Endothelial cell of umbilical vein (primary cell): ENCODE measurements at regions not wholly inside any gene's neighbourhood (a gene's known extent, or its start where the extent isn't known, plus 50 kb on each side); places are given as distances from the start of the nearest gene placed in this dataset.

Experiments used
- BruUV-seq: library from RNA; stranded (reverse); fragments of 400-500 nt; replicated peaks from 2 replicates; lab custom pipeline; 2021; lab: Mats Ljungman, UMichigan
- CTCF ChIA-PET: fragments of 300-600, 350-600 bp; sonication (Branson Sonifier 250); formaldehyde crosslinking; loops from one replicate; lab custom pipeline; 2021; ENCODE audit warnings: antibody characterized with exemption, inconsistent platforms; lab: Charles Lee
- POLR2A ChIA-PET: fragments of 300-600, 350-600 bp; sonication (Branson Sonifier 250); formaldehyde crosslinking; loops from one replicate; lab custom pipeline; 2021; ENCODE audit warnings: antibody characterized with exemption, inconsistent platforms; lab: Charles Lee
- DNase-seq: peaks from one replicate; pipeline ENCODE4 v3.0.0-alpha.2; 2011; ENCODE audit warnings: low read depth, low spot score
- FAIRE-seq: peaks from 2 replicates; lab custom pipeline; 2011; peaks lifted over from hg19 to GRCh38; lab: Jason Lieb, UNC
- H2AFZ ChIP-seq: 2 replicates; pipeline ENCODE4 v1.6.0; 2012; ENCODE audit warnings: low read depth, low read length, control low read depth, inconsistent platforms
- H3K27ac ChIP-seq: 2 replicates; pipeline ENCODE4 v1.5.1; 2011; ENCODE audit warnings: low read depth, mild to moderate bottlenecking, control low read depth, low read length, moderate library complexity; ENCODE audit not compliant: insufficient read depth
- H3K27me3 ChIP-seq, 2 experiments: 2 replicates each; pipeline versions ENCODE4 v1.6.0 to v1.6.1; 2011; ENCODE audit warnings: low read length in 2 of 2, mixed read lengths in 1 of 2; ENCODE audit not compliant: control insufficient read depth in 2 of 2, insufficient read depth in 2 of 2
- H3K36me3 ChIP-seq, 2 experiments: 2 replicates in 1 of 2; 3 replicates in 1 of 2; pipeline ENCODE4 v1.5.1; 2011; ENCODE audit warnings: low read length in 2 of 2, mild to moderate bottlenecking in 1 of 2, moderate library complexity in 1 of 2; ENCODE audit not compliant: control insufficient read depth in 2 of 2, insufficient read depth in 2 of 2; ENCODE audit errors: extremely low read depth in 1 of 2
- H3K4me1 ChIP-seq: 3 replicates; pipeline ENCODE4 v1.5.1; 2011; ENCODE audit warnings: mild to moderate bottlenecking, low read length; ENCODE audit not compliant: control insufficient read depth, insufficient read depth; ENCODE audit errors: extremely low read depth
- H3K4me2 ChIP-seq: 2 replicates; pipeline ENCODE4 v1.6.1; 2011; ENCODE audit warnings: low read length, control low read depth, mixed read lengths; ENCODE audit not compliant: insufficient read depth
- H3K4me3 ChIP-seq, 3 experiments: fragments of 200-600 bp in 1 of 3; sonication (generic), shearing (Covaris generic) in 1 of 3; replicated peaks in 1 of 3; 2 replicates each; pipeline ENCODE4 v1.5.1; 2011 to 2016; ENCODE audit warnings: control low read depth in 3 of 3, low read length in 3 of 3, mild to moderate bottlenecking in 2 of 3, inconsistent platforms in 1 of 3, low read depth in 1 of 3, moderate library complexity in 1 of 3; ENCODE audit not compliant: insufficient read depth in 1 of 3
- H3K79me2 ChIP-seq: 2 replicates; pipeline ENCODE4 v1.6.0; 2012; ENCODE audit warnings: low read length, inconsistent platforms; ENCODE audit not compliant: control insufficient read depth, insufficient read depth
- H3K9ac ChIP-seq: replicated peaks from 2 replicates; pipeline ENCODE3; 2011; ENCODE audit warnings: low read length, control low read depth; ENCODE audit not compliant: insufficient read depth; ENCODE audit errors: extremely low read depth
- H3K9me1 ChIP-seq: replicated peaks from 3 replicates; pipeline ENCODE4 v1.6.0; 2011; ENCODE audit warnings: mild to moderate bottlenecking, low read length; ENCODE audit not compliant: control insufficient read depth, insufficient read depth; ENCODE audit errors: extremely low read depth
- H3K9me3 ChIP-seq: replicated peaks from 2 replicates; pipeline ENCODE4 v1.5.1; 2012; ENCODE audit warnings: low read length, inconsistent platforms; ENCODE audit not compliant: control insufficient read depth, insufficient read depth
- H4K20me1 ChIP-seq: replicated peaks from 2 replicates; pipeline ENCODE3; 2011; ENCODE audit warnings: mild to moderate bottlenecking, low read length; ENCODE audit not compliant: control insufficient read depth, insufficient read depth; ENCODE audit errors: extremely low read depth
- EZH2 ChIP-seq: IDR thresholded peaks from 2 replicates; pipeline ENCODE4 v1.6.1; 2012; ENCODE audit warnings: borderline replicate concordance, low read depth, mild to moderate bottlenecking, moderate library complexity, low read length, inconsistent platforms; ENCODE audit not compliant: severe bottlenecking
- FOS ChIP-seq: IDR thresholded peaks from 2 replicates; pipeline ENCODE4 v1.6.1; 2011; ENCODE audit warnings: mild to moderate bottlenecking, low read length, moderate library complexity, borderline replicate concordance; ENCODE audit not compliant: insufficient read depth
- GATA2 ChIP-seq: IDR thresholded peaks from 2 replicates; pipeline ENCODE4 v1.7.0; 2011; ENCODE audit warnings: low read depth, mild to moderate bottlenecking, moderate library complexity, mixed read lengths, low read length; ENCODE audit not compliant: insufficient read length, insufficient read depth
- JUN ChIP-seq: IDR thresholded peaks from 2 replicates; pipeline ENCODE4 v1.6.1; 2011; ENCODE audit warnings: borderline replicate concordance, low read depth; ENCODE audit not compliant: insufficient read length, insufficient read depth
- MYC ChIP-seq: IDR thresholded peaks from one replicate; pipeline ENCODE4 v1.6.1; 2011; ENCODE audit warnings: mild to moderate bottlenecking, low read depth, low read length
- POLR2A ChIP-seq: IDR thresholded peaks from 2 replicates; pipeline ENCODE4 v1.6.1; 2012; ENCODE audit warnings: low read depth, mild to moderate bottlenecking, control low read depth, low read length
- POLR2AphosphoS5 ChIP-seq: IDR thresholded peaks from 2 replicates; pipeline ENCODE4 v1.6.1; 2012; ENCODE audit warnings: low read depth, mild to moderate bottlenecking, control low read depth, low read length, moderate library complexity; ENCODE audit not compliant: insufficient read depth
- dilution Hi-C: fragments of 300-500 bp; cut with MboI; formaldehyde crosslinking; loops from one replicate; pipeline ENCODE4 v1.15.0; 2019; ENCODE audit warnings: low sequenced_read_pairs; ENCODE audit not compliant: extremely low pct_ligation_motif_present
- intact Hi-C: fragments of 100-400 bp; cut with micrococcal nuclease; formaldehyde crosslinking; loops from one replicate; pipeline ENCODE4 v1.10.0; 2022
- TF ChIP-seq, protein P1 (sequence below): IDR thresholded peaks from 2 replicates; pipeline ENCODE4 v1.6.1; 2011; ENCODE audit not compliant: insufficient read depth, insufficient read length
- TF ChIP-seq, protein P2 (sequence below), 2 donors: IDR thresholded peaks; 1 replicate in 1 of 2; 2 replicates in 1 of 2; pipeline ENCODE4 v1.5.1; 2011; ENCODE audit warnings: low read length in 2 of 2, mild to moderate bottlenecking in 2 of 2, moderate library complexity in 2 of 2, control low read depth in 1 of 2, inconsistent platforms in 1 of 2, low read depth in 1 of 2; ENCODE audit not compliant: insufficient read depth in 1 of 2; ENCODE audit errors: extremely low read depth in 1 of 2

DNA sequence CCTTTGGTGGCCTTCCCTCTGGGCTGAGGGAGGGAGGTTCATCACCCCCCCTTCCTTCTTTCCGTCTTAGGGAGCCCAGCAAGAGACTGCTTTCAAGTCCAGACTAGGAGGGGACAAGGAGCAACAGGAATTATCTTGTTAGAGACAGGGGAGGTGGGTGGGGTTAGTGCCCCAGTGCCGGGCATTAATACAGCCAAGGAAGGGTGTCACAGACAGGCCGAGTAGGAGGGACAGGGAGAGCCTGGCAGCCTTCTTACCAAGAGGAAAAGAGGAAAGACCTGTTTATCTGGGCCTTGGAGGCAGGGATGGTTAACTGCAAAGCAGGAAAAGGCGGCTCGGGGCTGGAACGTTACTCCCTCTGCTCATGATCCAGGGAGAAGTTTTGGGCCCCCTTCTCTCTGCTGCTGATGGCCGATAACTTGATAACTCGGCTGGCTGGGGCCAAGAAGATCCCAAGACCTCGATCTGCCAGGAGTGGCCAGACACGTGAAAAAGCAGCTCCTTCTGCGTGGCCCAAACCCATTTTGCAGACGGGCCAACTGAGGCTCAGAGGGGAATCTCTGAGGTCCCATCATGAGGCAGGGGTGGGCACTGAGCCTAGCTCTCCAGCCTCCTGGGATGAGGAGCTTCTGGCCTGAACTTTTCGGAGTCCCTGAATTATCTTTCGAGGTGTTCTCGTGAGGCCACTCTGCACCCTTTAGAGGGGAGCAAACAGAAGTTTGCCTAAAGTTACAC lies 79.3 kb downstream of the PTPRS start:
- dilution Hi-C loops (no loop called here), intact Hi-C loops (no loop called here)
- no peaks in the 10 kb centered on the region for H3K4me1 ChIP-seq
- peaks cover 2 to 4% of the 10 kb centered on the region in 2 experiments for H3K27me3 ChIP-seq
- TF ChIP-seq JUN, result no peak
- TF ChIP-seq GATA2, result no peak
- TF ChIP-seq POLR2AphosphoS5, result no peak
- TF ChIP-seq, protein P1, sequence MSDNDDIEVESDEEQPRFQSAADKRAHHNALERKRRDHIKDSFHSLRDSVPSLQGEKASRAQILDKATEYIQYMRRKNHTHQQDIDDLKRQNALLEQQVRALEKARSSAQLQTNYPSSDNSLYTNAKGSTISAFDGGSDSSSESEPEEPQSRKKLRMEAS, result no peak
- no peak for TF ChIP-seq FOS
- TF ChIP-seq, protein P2, sequence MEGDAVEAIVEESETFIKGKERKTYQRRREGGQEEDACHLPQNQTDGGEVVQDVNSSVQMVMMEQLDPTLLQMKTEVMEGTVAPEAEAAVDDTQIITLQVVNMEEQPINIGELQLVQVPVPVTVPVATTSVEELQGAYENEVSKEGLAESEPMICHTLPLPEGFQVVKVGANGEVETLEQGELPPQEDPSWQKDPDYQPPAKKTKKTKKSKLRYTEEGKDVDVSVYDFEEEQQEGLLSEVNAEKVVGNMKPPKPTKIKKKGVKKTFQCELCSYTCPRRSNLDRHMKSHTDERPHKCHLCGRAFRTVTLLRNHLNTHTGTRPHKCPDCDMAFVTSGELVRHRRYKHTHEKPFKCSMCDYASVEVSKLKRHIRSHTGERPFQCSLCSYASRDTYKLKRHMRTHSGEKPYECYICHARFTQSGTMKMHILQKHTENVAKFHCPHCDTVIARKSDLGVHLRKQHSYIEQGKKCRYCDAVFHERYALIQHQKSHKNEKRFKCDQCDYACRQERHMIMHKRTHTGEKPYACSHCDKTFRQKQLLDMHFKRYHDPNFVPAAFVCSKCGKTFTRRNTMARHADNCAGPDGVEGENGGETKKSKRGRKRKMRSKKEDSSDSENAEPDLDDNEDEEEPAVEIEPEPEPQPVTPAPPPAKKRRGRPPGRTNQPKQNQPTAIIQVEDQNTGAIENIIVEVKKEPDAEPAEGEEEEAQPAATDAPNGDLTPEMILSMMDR (IDR thresholded peaks at IDR 0.05; ENCODE audit: extremely low read depth in 1 of 2, insufficient read depth in 1 of 2, low read depth in 1 of 2, low read length in 2 of 2), result no peak
- no peak for TF ChIP-seq EZH2
- no peak for TF ChIP-seq POLR2A
- no peak for TF ChIP-seq MYC
- no peaks in the 10 kb centered on the region for H4K20me1 ChIP-seq
- H3K9me1 ChIP-seq, result no peaks in the 10 kb centered on the region
- FAIRE-seq, result no peak
- no TSS peak for BruUV-seq
- no peak overlapping the region for H3K4me2 ChIP-seq
- POLR2A ChIA-PET, result no interaction called here
- no peak overlapping the region for H3K9ac ChIP-seq
- no peaks in the 10 kb centered on the region for H3K9me3 ChIP-seq
- CTCF ChIA-PET, result no interaction called here
- no peak overlapping the region for H3K4me3 ChIP-seq
- no peaks in the 10 kb centered on the region for H3K79me2 ChIP-seq
- H3K36me3 ChIP-seq, result no peaks in the 10 kb centered on the region
- no peak overlapping the region for H2AFZ ChIP-seq
- no peak for DNase-seq
- H3K27ac ChIP-seq, result no peak overlapping the region
